HG03139 (cell line): ENCODE measurements at regions not wholly inside any gene's neighbourhood (a gene's known extent, or its start where the extent isn't known, plus 50 kb on each side); places are given as distances from the start of the nearest gene placed in this dataset.

ENCODE experiments used
- ATAC-seq: cut with Tn5 transposase; IDR thresholded peaks from one replicate; pipeline ENCODE4 v1.9.1; 2021; ENCODE audit not compliant: unreplicated experiment

- ATAC-seq: no peak
These were observed 1935.9 kb upstream of the PCDH20 start for GRCh38 chr13:63351533-63351932.

- no peak for ATAC-seq
These were observed 1935.4 kb upstream of the PCDH20 start for GRCh38 chr13:63351081-63351480.

GRCh38 chr13:63345835-63346234 is 1930.2 kb upstream of the PCDH20 start:
- no peak for ATAC-seq

- no peak for ATAC-seq
These were observed 1929.1 kb upstream of the PCDH20 start for GRCh38 chr13:63344711-63345110.

- no peak for ATAC-seq
These were observed 1922.3 kb upstream of the PCDH20 start for GRCh38 chr13:63337921-63338320.

- no peak for ATAC-seq
These were observed 1921.4 kb upstream of the PCDH20 start for GRCh38 chr13:63337041-63337440.

GRCh38 chr13:63336549-63336948 is 1920.9 kb upstream of the PCDH20 start:
- ATAC-seq: no peak

GRCh38 chr13:63327584-63327983 is 1911.9 kb upstream of the PCDH20 start:
- no peak for ATAC-seq

- no peak for ATAC-seq
These were observed 1907.8 kb upstream of the PCDH20 start for GRCh38 chr13:63323441-63323840.

GRCh38 chr13:63311587-63311986 is 1895.9 kb upstream of the PCDH20 start:
- ATAC-seq: no peak

- ATAC-seq: no peak
These were observed 1893.0 kb upstream of the PCDH20 start for GRCh38 chr13:63308549-63309165.

- no peak for ATAC-seq
These were observed 1891.6 kb upstream of the PCDH20 start for GRCh38 chr13:63307228-63307627.

GRCh38 chr13:63305641-63306133 is 1890.0 kb upstream of the PCDH20 start:
- ATAC-seq: no peak

- ATAC-seq: no peak
These were observed 1888.8 kb upstream of the PCDH20 start for GRCh38 chr13:63304497-63304896.

- no peak for ATAC-seq
These were observed 1884.3 kb upstream of the PCDH20 start for GRCh38 chr13:63299866-63300394.

- ATAC-seq: no peak
These were observed 1881.5 kb upstream of the PCDH20 start for GRCh38 chr13:63297163-63297562.

GRCh38 chr13:63291701-63292100 is 1876.1 kb upstream of the PCDH20 start:
- no peak for ATAC-seq

- ATAC-seq: no peak
These were observed 1872.9 kb upstream of the PCDH20 start for GRCh38 chr13:63288576-63288975.

GRCh38 chr13:63287926-63288325 is 1872.3 kb upstream of the PCDH20 start:
- no peak for ATAC-seq

- ATAC-seq: no peak
These were observed 1869.8 kb upstream of the PCDH20 start for GRCh38 chr13:63285426-63285825.

- ATAC-seq: no peak
These were observed 1863.5 kb upstream of the PCDH20 start for GRCh38 chr13:63279136-63279535.

- no peak for ATAC-seq
These were observed 1859.1 kb upstream of the PCDH20 start for GRCh38 chr13:63274772-63275171.
